Stimulated activated CD4-positive, alpha-beta T cell treated with anti-CD3 and anti-CD28 coated beads, Interleukin-4, amount 100 ng/mL, for 1 hour (primary cell): ENCODE measurements at regions not wholly inside any gene's neighbourhood (a gene's known extent, or its start where the extent isn't known, plus 50 kb on each side); places are given as distances from the start of the nearest gene placed in this dataset.
"Not testable (repeated sequence)": the region's sequence is repeated elsewhere in the genome, so short reads cannot be mapped to it uniquely, and the experiment has no call there.

Source experiments
- DNase-seq: peaks from one replicate; pipeline ENCODE4 v3.0.0-alpha.2; 2020

DNA sequence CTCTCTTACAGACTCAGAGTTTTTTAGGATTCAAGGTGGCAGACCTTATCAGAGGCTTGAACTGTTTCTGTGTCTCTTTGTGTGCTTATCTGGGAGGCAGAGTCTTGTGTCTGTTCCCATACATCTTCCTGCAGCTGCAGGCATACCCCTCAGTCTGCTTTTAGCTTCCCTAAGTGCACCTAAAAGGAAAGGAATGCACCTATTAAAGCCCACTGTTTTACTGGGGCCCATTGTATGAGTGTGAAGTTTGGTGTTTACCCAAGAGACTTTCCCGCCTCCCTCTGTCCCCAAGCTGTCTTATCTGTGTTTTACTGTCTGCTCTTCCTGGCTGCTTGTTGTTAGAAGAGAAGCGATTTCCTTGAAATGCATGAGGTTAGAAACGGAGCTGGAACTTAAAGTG is 1757.3 kb upstream of the PIK3C3 start:
- DNase-seq, result no peak

DNA sequence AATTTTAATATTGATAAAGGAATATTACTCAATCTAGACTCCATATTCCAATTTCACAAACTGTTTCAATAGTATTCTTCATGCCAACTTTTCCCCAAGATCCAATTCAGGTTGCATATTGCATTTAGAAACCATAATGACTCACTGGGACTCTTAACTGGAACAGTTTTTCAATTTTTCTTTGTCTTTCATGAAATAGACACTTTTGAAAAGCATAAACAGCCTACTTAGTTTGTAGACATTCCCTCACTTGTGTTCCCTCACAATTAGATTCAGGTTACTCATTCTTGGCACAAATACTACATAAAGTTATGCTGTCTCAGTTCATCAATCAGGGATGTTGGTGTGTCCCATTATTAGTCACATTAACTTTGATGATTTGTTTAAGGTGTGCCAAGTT is 1768.4 kb upstream of the PIK3C3 start:
- DNase-seq, result no peak

DNA sequence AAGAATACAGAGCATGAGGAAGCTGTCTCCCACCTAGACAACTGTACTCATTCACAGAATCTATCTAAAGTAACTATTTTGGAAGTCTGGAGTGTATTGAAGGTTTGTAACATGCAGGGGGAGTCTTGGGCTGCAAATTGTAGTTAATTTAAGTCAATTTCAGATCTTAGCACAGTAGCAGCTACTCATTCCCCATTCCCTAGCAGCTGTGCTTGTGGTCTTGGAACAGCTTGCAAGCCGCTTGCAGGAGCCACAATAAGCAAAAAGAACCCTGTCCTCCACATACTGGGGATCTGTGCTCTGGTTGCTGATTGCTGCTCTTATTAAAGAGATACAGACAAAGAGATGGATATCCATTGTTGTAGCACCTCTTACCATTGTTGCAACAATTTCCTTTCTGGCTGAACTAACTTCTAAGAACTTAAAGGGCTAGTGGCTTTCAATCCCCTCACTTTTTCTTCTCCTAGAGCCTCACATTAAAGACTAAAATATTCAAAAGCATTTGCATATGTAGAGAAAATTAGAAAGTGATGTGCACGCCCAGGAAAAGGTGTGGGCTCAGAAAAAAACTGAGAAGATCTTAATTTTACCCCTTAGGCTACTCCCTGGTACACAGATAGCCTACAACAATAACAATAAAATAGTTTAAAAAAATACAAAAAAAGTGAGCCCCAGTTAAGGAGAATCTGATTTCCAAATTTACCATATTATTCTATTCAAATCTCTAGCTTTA is 1775.1 kb upstream of the PIK3C3 start:
- DNase-seq, result no peak

DNA sequence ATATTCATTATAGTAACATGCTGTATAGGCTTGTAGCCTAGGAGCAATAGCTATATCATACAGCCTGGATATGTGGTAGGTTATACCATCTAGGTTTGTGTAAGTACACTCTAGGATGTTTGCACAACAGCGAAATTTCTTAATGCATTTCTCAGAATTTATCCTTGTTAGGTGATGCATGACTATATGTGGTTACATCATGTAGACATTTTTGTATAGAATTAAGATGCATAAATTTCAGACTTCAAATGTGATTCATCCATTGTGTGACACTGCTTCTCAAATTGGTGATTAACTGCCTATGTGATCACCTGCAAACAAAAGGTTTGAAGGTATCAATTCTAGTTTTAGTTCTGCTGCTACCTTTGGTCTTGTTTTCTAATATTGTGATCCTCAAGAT is 1787.0 kb upstream of the PIK3C3 start:
- no peak for DNase-seq

DNA sequence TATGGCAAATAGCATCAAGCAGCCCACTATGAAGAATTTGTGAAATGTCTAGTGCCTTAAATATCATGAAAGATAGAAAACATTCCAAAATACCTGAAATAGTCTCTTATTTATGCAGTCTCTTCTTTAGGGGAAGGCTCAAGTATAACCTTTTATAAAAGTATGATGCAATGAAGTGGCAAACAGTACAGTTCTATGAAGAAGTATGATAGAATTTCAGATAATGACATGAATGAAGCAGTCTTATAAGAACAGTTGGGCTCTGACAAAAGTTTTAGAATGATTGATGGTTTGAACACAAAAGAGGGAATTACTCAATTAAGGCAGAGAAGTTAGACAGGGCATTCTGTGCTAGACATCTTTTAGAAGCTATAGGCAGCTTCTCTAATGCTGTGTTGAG is 1791.8 kb upstream of the PIK3C3 start:
- DNase-seq, result no peak

DNA sequence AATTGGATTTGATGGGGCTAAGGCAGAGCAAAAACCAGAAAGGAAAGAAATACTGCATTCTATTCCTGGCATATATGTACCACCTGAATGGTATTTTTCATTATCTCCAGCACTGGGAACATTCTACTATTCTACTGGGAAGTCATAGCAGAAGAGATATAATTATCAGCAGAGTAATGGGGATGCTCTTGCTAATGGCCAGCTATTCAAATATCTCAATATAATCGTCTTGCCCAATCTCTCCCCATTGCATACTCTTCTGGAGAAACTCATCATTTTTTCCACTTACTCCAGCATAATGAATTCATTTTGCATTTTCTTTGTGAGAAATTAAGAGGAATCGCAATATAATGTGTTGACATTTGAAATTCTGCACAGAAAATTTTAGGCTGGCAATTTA is 1794.7 kb upstream of the PIK3C3 start:
- no peak for DNase-seq

DNA sequence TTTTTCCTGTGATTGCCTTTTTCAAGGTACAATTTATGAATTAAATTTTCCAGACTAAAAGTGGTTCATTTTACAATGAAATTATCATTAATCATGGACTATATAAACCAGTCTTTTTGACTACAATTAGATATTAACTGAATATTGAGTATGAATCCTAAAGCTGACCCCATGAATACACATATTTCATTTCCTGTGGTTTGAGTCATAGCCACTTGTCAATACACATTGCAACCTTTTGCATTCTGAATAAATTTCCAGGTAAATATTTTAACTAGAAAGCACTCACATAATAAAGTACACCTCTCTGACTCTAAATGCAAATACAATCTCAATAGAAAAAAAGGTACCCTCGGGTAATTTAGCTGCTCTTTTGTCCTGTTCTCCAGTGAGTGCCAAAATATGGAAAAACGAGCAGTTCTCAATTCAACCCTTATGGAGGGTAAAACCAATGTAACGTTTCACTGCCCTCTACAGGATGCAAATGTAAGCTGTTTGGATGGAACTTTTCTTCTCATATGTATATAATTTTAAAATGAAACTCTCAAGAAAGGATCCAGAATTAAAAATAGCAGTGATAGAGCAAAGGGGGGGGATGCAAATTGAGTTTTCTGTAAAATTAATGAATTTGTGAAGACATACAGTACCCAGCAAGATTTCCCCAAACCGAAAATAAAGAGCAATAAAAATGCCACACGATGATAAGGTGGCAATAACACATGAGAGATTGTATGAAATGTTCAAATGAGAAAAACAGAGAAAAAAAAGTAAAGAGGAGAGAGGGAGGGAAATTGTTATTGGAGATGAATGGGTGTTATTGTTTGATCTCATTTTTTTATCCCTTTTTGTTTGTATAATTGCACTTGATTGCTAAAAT is 1795.7 kb upstream of the PIK3C3 start:
- DNase-seq, result no peak

DNA sequence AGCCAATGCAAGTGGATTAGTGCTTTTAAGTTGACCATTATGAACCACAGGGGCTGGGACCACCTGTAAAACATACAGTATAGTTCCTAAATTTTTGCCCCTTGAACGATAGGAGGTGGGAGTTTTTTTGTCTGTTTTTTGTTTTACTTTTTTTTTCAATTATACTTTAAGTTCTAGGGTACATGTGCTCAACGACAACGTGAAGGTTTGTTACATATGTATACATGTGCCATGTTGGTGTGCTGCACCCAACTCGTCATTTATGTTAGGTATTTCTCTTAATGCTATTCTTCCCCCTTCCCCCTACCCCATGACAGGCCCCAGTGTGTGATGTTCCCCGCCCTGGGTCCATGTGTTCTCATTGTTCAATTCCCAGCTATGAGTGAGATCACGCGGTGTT is 1797.9 kb upstream of the PIK3C3 start:
- DNase-seq, result no peak

DNA sequence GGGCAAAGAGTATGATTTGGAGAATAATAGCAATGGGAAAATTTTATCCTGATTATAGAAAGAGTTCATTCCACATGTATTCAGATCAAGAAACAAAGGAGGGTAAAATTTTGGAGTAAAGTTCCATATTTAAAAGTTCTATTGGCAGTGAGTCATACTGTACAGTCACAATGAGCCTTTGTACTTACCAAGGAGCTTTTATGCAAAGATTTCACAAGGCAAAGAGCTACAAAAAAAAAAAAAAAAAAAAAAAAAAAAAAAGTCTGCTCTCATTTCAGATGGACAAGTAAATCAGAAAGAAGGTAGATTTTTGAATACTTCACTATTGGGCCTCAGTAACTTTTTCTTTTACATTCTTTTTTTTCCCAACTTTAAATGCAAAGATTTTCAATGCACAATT is 1802.2 kb upstream of the PIK3C3 start:
- no peak for DNase-seq

DNA sequence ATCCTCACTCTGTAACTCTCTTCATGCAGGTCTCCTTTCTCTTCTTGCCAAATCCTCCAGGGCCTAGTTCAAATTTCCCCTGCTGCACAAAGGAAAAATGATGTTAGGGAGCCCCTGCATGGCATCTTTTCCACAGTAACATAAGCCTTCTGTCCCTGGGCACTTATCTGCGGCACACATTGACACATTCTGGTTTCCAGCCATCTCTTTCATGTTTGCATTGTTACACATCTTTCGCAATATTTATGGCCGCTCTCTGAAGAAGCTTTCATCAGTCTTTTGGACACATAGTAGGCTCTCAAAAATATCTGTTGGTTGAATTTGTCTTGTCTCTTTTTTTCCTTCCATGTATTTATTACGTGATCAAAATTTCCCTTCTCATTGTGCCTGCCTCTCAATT is 1806.1 kb upstream of the PIK3C3 start:
- DNase-seq, result no peak

DNA sequence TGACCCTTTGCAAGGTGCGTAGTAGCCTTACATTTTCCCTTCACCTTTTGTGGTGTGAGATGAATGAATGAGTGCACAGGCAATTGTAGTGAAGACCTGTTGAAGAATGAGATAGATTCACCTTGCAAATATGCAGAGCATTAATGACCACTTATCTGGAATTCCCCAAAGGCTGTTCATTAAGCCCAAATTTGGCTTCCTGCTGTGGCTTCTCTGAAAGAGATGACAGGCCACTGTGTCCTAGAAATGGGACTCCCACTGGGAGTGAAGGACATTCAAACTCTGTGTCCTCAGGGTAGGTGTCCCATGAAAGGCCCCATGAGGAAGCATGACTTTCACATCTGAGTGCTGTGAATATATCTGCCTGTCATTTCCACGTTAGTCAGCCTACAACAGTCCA is 1821.8 kb upstream of the PIK3C3 start:
- DNase-seq, result no peak

DNA sequence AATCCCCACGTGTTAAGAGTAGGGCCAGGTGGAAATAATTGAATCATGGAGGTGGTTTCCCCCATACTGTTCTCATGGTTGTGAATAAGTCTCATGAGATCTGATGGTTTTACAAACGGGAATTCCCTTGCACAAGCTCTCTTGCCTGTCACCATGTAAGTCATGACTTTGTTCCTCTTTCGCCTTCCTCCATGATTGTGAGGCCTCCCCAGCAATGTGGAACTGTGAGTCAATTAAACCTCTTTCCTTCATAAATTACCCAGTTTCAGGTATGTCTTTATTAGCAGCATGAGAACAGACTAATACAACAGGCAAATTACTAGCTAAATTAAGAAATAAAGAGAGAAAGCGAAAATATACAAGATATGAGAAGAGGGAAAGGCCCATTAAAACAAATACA is 1822.6 kb upstream of the PIK3C3 start:
- not testable (repeated sequence) for DNase-seq

DNA sequence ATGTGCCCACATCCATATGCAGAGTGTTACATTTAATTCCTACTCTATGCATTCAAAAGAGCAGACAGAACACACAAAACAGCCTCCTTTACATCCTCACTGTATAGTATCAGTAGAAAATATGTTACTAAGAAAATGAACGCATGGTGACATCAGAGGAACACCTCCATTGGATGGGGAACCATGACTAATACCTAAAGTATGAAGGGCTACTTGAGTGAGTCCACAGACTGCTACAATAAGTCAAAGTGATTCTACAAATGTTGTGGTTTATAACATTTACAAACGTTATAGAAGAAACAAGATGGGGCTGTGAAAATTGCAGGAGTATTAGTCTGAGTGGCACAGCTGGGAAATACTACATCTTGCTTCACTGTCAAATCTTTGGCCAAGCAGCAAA is 1830.9 kb upstream of the PIK3C3 start:
- DNase-seq, result no peak

DNA sequence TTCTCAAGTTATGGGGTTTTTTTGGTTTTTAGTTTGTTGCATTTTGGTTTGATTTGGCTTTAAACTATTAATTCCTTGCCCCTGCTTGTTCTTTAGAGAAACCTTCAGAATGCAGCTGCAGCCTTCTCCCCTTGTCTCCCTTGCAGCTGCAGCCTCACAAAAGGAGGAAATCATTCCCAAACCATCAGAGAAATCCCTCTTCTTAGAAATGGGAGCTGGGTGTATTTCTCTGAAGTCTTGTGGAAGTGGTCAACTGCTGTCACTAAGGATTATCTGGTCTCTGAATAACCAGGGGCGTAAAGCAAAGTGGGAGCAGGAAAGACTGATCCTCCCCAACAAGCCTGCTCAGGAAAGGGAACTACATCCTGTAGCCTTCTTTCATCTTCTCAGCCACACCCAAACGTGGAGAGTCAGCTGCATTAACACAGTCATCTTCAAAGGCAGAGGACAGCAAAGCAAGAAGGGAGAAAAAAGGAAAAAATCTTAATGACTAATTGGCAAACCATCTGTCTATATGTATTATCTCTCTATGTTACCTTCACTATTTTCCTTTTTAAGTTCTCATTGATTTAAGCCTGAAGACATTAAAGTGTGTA is 1834.1 kb upstream of the PIK3C3 start:
- no peak for DNase-seq

DNA sequence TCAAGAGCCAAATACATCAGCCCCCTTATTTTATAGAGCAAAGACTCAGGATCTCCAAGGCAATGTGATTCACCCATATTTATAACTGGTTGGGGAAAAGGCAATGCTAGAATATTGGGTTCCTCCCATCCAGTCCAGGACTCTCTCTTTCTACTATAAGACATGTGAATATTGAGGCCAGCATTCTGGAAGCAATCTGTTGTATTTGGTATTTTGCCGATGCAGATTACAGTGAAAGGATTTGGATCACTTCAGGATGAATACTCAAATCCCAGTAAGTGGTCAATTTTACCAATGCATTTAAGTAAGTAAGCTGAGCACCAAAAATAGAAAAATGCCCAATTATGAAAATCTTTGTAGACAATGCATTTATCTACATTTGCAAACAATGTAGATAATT is 1834.7 kb upstream of the PIK3C3 start:
- no peak for DNase-seq

DNA sequence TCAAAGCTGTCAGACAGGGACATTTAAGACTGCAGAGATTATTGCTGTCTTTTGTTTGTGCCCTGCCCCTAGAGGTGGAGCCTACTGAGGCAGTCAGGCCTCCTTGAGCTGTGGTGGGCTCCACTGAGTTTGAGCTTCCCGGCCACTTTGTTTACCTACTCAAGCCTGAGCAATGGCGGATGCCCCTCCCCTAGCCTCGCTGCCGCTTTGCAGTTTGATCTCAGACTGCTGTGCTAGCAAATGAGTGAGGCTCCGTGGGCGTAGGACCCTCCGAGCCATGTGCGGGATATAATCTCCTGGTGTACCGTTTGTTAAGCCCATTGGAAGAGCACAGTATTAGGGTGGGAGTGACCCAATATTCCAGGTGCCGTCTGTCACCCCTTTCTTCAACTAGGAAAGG is 1835.5 kb upstream of the PIK3C3 start:
- DNase-seq, result not testable (repeated sequence)

DNA sequence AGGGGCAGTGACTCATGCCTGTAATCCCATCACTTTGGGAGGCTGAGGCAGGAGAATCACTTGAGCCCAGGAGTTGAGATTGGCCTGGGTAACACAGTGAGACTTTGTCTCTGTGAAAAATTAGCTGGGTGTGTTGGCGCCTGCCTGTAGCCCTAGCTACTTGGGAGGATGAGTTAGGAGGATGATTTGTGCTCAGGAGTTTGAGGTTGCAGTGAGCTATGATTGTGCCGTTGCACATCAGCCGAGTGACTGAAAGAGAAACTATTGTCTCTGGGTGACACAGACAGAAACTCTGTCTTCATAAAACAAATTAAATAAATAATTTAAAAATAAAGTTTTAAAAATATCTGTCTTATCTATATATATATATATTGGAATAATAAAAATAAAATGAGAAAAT is 1844.6 kb upstream of the PIK3C3 start:
- DNase-seq, result no peak

DNA sequence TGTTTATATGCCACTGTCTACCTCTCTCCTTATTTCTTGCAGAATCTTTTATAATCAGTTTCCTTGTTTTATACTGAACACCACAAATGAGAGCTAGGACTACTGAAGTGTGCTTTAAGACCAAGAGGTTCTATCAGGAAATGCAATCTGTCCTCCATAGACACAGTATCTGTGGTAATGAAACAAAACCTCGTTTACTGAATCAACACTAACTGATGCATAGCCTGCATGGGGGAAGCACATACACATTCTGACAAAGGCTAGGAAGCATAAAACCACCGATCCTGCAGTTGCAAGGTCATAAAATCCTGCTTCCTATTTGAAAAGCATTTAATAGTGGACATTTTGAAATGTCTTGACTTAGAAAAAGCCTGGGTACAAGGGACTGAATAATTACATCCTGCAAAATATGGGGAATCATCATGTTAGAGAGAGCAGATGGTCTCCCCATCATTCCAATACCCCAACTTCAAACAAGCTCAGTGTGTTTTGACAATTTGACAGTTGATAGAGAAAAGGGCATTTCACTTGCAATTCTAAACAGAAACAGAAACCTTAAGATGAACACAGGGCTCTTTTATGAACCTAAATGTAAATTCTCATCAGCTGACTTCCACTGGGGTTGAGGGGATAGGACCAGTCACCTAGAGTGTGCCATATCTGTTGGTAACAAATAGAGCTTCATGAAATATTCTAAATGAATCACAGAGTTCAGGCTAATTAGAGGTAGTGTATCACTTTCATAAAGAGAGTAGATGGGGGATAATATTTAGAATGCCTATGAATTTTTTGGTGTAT is 1845.6 kb upstream of the PIK3C3 start:
- no peak for DNase-seq

DNA sequence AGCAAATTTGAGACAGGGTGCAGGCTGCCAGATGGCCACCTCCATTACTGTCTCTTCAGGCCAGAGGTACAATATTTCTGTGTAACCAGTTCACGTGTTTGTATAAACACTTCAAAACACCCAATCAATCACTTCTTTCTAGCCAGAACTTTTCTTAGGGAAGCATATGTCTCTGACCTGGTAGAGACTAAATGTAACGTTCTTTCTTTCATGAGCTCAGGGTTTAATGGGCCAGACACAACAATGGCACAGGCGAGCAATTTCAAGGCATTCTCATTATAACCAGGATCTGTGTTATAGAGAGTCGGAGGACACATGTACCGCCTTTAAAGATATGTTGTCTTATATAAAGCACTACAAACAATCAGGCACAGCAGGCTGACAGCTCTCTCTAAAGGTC is 1846.4 kb upstream of the PIK3C3 start:
- no peak for DNase-seq

DNA sequence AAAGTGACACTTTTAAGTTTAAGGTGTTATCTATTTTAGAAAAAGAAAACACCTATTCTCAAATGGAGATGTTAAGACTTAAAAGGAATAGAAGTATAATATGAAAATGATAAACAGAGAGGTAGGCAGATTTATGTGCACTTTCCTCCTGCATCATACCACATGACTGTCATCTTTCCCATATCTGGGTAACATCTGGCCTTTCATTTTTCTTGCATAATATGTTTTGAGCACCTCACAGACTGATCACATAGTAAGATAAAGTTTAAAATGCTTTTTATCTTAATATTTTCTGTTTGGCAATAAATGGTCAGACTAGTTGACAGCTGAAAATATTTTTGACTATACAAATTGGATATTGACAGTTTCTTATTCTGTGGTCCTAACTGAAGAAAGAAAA is 1852.1 kb upstream of the PIK3C3 start:
- DNase-seq, result no peak

DNA sequence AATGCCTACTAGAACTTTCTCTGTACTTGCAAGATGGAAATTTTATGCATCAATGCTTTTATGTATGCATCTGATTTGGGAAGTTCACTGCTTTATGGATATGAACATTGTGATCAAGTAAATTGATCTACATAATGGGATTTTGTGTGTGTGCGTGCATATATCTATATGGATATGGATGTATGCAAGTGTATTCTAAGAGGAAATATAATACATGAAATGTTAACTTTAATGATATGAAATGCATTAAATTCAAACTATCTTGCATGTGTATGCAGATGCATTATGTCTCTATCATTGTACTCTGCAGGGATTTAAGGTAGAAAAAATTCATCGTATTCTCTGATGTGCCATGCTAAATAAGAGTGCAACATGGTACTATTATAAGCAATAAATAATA is 1855.4 kb upstream of the PIK3C3 start:
- no peak for DNase-seq

DNA sequence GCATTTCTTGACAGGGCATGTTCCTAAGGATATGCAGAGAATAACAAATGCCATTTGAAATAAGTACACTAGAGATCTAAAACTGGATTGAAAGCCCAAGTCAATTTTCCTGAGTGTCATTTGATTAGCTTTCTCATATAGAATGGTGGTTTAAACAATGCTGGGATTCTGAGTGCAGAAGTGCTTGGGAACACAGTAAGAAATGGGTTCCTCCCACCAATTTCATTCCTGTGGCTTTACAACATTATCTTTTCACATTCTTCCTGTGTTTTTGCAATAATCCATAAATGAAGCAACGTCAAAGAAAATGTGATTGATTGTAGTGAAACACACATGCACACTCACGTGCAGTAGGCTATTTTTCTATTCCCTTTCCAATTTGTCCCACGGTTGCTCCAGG is 1858.4 kb upstream of the PIK3C3 start:
- no peak for DNase-seq

DNA sequence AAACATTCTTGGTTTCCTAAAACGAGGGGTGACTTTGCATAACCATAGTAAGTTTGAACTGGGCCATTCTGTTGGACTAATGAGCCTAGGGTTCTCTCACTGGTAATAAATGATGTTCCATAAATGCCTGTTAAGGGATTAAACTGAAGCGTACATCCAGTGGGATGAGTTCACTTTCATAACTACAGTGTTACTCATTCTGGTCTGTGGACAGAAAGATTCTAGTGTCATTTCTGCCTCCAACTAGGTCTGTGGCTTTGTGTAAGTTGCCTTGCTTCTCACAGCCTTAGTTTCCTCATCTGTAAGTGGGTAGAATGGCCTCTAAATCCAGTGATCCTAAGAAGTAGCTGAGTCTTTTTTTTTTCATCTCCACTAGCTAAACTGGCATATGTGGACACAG is 1860.6 kb upstream of the PIK3C3 start:
- DNase-seq, result no peak
